Duodenal mucosa (tissue), 2 donors: ENCODE measurements at regions not wholly inside any gene's neighbourhood (a gene's known extent, or its start where the extent isn't known, plus 50 kb on each side); places are given as distances from the start of the nearest gene placed in this dataset.

Source experiments
- H3K27ac ChIP-seq: one replicate; pipeline ENCODE4 v1.7.0; 2013; ENCODE audit warnings: low read depth, low read length
- H3K27me3 ChIP-seq, 2 donors: one replicate each; pipeline ENCODE4 v1.7.0; 2013; ENCODE audit warnings: low read length in 2 of 2, control low read depth in 1 of 2; ENCODE audit not compliant: insufficient read depth in 2 of 2, control insufficient read depth in 1 of 2
- H3K36me3 ChIP-seq, 2 donors: one replicate each; pipeline ENCODE4 v1.7.0; 2013; ENCODE audit warnings: low read length in 2 of 2, control low read depth in 1 of 2; ENCODE audit not compliant: insufficient read depth in 2 of 2, control insufficient read depth in 1 of 2
- H3K4me1 ChIP-seq, 2 donors: one replicate each; pipeline ENCODE4 v1.7.0; 2013; ENCODE audit warnings: low read length in 2 of 2, control low read depth in 1 of 2; ENCODE audit not compliant: insufficient read depth in 2 of 2, control insufficient read depth in 1 of 2
- H3K4me3 ChIP-seq, 2 donors: one replicate each; pipeline ENCODE4 v1.7.0; 2013; ENCODE audit warnings: low read length in 2 of 2, low read depth in 1 of 2
- H3K9ac ChIP-seq, 2 donors: one replicate each; pipeline ENCODE4 v1.7.0; 2013; ENCODE audit warnings: low read length in 2 of 2, low read depth in 1 of 2
- H3K9me3 ChIP-seq, 2 donors: one replicate each; pipeline ENCODE4 v1.7.0; 2013; ENCODE audit warnings: low read length in 2 of 2, control low read depth in 1 of 2; ENCODE audit not compliant: control insufficient read depth in 1 of 2

GRCh38 chr1:239763850-239764249 lies 327.8 kb upstream of the FMN2 start:
- H3K9ac ChIP-seq: no peak overlapping the region
- no peaks in the 10 kb centered on the region for H3K36me3 ChIP-seq
- H3K27ac ChIP-seq: no peak overlapping the region
- no peaks in the 10 kb centered on the region for H3K4me1 ChIP-seq
- H3K27me3 ChIP-seq: no peaks in the 10 kb centered on the region
- no peak overlapping the region for H3K4me3 ChIP-seq
- no peaks in the 10 kb centered on the region for H3K9me3 ChIP-seq

DNA sequence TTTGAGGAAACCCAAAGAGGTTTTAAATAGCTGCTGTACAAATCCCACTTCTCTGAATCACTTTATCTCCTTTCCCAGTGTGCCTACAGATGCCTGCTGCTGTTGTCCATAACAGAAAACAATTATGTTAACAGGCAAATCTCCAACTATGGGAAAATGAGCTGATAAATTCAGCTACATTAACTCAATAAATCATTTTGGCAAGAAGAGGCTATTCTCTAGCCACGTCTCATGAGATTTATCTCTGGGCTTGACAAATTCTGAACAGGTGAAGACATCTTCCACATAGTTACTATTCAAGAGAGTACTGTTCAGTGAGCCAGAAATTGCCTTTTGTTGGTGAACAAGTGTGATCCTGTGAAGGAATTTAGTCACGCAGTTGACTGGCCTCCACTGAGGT lies 327.1 kb upstream of the FMN2 start:
- H3K9ac ChIP-seq: no peak overlapping the region
- no peaks in the 10 kb centered on the region for H3K4me1 ChIP-seq
- no peaks in the 10 kb centered on the region for H3K27me3 ChIP-seq
- H3K36me3 ChIP-seq: no peaks in the 10 kb centered on the region
- no peak overlapping the region for H3K4me3 ChIP-seq
- H3K27ac ChIP-seq: no peak overlapping the region
- no peaks in the 10 kb centered on the region for H3K9me3 ChIP-seq

GRCh38 chr1:239765163-239765562 lies 326.5 kb upstream of the FMN2 start:
- no peaks in the 10 kb centered on the region for H3K27me3 ChIP-seq
- H3K9me3 ChIP-seq: no peaks in the 10 kb centered on the region
- H3K9ac ChIP-seq: no peak overlapping the region
- no peaks in the 10 kb centered on the region for H3K4me1 ChIP-seq
- H3K27ac ChIP-seq: no peak overlapping the region
- no peak overlapping the region for H3K4me3 ChIP-seq
- no peaks in the 10 kb centered on the region for H3K36me3 ChIP-seq

GRCh38 chr1:239771550-239771949 lies 320.1 kb upstream of the FMN2 start:
- no peak overlapping the region for H3K27ac ChIP-seq

DNA sequence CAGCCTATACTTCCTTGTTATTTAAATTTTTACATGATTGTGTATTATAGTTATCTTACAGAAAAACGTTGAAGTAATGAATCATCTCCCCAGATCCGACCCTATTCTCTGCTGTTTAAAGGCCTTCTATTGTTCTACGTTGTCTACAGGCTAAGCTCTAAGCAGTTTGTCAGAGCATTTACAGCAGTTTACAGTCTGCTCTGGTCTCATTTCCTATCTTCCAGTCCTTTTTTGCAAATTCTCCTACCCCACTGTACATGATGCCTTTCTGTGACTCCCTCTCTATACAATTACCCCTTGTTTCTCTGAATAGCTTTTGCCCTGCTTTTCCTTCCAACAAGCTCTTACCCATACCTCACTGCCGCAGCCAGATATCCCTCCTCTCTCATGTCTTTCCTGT lies 319.2 kb upstream of the FMN2 start:
- no peak overlapping the region for H3K9ac ChIP-seq
- no peaks in the 10 kb centered on the region for H3K27me3 ChIP-seq
- H3K27ac ChIP-seq: no peak overlapping the region
- no peak overlapping the region for H3K4me3 ChIP-seq
- H3K4me1 ChIP-seq: peaks cover 0 to 8% of the 10 kb centered on the region in 2 donors
- no peaks in the 10 kb centered on the region for H3K9me3 ChIP-seq
- H3K36me3 ChIP-seq: no peaks in the 10 kb centered on the region

More at GRCh38 chr1:239771550-239771949, 320.1 kb upstream of the FMN2 start:
- Histone ChIP-seq H3K9ac (no peak overlapping the region), H3K27me3 (no peaks in the 10 kb centered on the region), H3K36me3 (no peaks in the 10 kb centered on the region), H3K4me3 (no peak overlapping the region), H3K4me1 (peaks cover 0 to 8% of the 10 kb centered on the region in 2 donors), H3K9me3 (no peaks in the 10 kb centered on the region)

- Histone ChIP-seq H3K4me1 (peaks cover 0 to 8% of the 10 kb centered on the region in 2 donors), H3K27ac (no peak overlapping the region), H3K27me3 (no peaks in the 10 kb centered on the region), H3K9me3 (no peaks in the 10 kb centered on the region), H3K4me3 (no peak overlapping the region), H3K36me3 (no peaks in the 10 kb centered on the region), H3K9ac (no peak overlapping the region)
Measured at GRCh38 chr1:239775466-239775865, 316.2 kb upstream of the FMN2 start.

- H3K36me3 ChIP-seq: no peaks in the 10 kb centered on the region
- no peak overlapping the region for H3K9ac ChIP-seq
- H3K4me1 ChIP-seq: no peaks in the 10 kb centered on the region
- no peaks in the 10 kb centered on the region for H3K27me3 ChIP-seq
- H3K27ac ChIP-seq: no peak overlapping the region
- no peaks in the 10 kb centered on the region for H3K9me3 ChIP-seq
- H3K4me3 ChIP-seq: no peak overlapping the region
Measured at GRCh38 chr1:239778208-239778813, 313.4 kb upstream of the FMN2 start.

DNA sequence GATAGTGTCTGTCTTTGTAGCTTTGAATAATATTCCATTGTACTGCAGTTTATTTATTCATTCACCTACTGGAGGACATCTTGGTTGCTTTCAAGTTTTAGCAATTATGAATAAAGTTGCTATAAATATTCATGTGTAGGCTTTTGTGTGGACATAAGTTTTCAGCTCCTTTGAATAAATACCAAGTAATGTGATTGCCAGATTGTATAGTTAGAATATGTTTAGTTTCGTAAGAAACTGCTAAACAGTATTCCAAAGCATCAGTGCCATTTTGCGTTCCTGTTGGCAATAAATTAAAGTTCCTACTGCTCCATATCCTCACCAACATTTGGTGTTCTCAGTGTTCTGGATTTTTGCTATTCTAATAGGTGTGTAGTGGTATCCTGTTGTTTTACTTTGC lies 311.7 kb upstream of the FMN2 start:
- Histone ChIP-seq H3K9me3 (no peaks in the 10 kb centered on the region), H3K9ac (no peak overlapping the region), H3K36me3 (no peaks in the 10 kb centered on the region), H3K27me3 (no peaks in the 10 kb centered on the region), H3K4me1 (no peaks in the 10 kb centered on the region), H3K4me3 (no peak overlapping the region), H3K27ac (no peak overlapping the region)

- Histone ChIP-seq H3K9me3 (no peaks in the 10 kb centered on the region), H3K4me1 (no peaks in the 10 kb centered on the region), H3K36me3 (no peaks in the 10 kb centered on the region), H3K27me3 (no peaks in the 10 kb centered on the region), H3K4me3 (no peak overlapping the region), H3K27ac (no peak overlapping the region), H3K9ac (no peak overlapping the region)
Measured at GRCh38 chr1:239784896-239785295, 306.8 kb upstream of the FMN2 start.

- Histone ChIP-seq H3K27ac (no peak overlapping the region), H3K36me3 (no peaks in the 10 kb centered on the region), H3K9me3 (no peaks in the 10 kb centered on the region), H3K4me3 (no peak overlapping the region), H3K4me1 (no peaks in the 10 kb centered on the region), H3K9ac (no peak overlapping the region), H3K27me3 (no peaks in the 10 kb centered on the region)
Measured at GRCh38 chr1:239785576-239785975, 306.1 kb upstream of the FMN2 start.

GRCh38 chr1:239786464-239786863 lies 305.2 kb upstream of the FMN2 start:
- no peaks in the 10 kb centered on the region for H3K36me3 ChIP-seq
- no peak overlapping the region for H3K27ac ChIP-seq
- no peak overlapping the region for H3K9ac ChIP-seq
- no peak overlapping the region for H3K4me3 ChIP-seq
- no peaks in the 10 kb centered on the region for H3K27me3 ChIP-seq
- no peaks in the 10 kb centered on the region for H3K9me3 ChIP-seq
- H3K4me1 ChIP-seq: no peaks in the 10 kb centered on the region
